ENCODE measurements at regions not wholly inside any gene's neighbourhood (a gene's known extent, or its start where the extent isn't known, plus 50 kb on each side); places are given as distances from the start of the nearest gene placed in this dataset.

- DNase-seq (ENCODE audit: low spot score): no peak
Observed at GRCh38 chr10:124286621-124287020, 132.1 kb downstream of the OAT start.

- no peak for DNase-seq (ENCODE audit: low spot score)
Observed at GRCh38 chr10:124285587-124286527, 132.9 kb downstream of the OAT start.

- no peak for DNase-seq (ENCODE audit: low spot score)
Observed at GRCh38 chr10:124283949-124284250, 134.8 kb downstream of the OAT start.

GRCh38 chr10:124283215-124283948 lies 135.3 kb downstream of the OAT start:
- no peak for DNase-seq (ENCODE audit: low spot score)

- DNase-seq (ENCODE audit: low spot score): no peak
Observed at GRCh38 chr10:124282326-124282725, 136.4 kb downstream of the OAT start.

GRCh38 chr10:124281666-124282065 lies 137.1 kb downstream of the OAT start:
- no peak for DNase-seq (ENCODE audit: low spot score)

- no peak for DNase-seq (ENCODE audit: low spot score)
Observed at GRCh38 chr10:124280916-124281315, 137.8 kb downstream of the OAT start.

GRCh38 chr10:124279882-124280281 lies 138.8 kb downstream of the OAT start:
- no peak for DNase-seq (ENCODE audit: low spot score)

GRCh38 chr10:124279298-124279697 lies 139.4 kb downstream of the OAT start:
- DNase-seq (ENCODE audit: low spot score): no peak

GRCh38 chr10:124278356-124278755 lies 140.4 kb downstream of the OAT start:
- DNase-seq (ENCODE audit: low spot score): no peak

- no peak for DNase-seq (ENCODE audit: low spot score)
Observed at GRCh38 chr10:124273141-124273540, 145.6 kb downstream of the OAT start.

GRCh38 chr10:124271676-124272075 lies 147.0 kb downstream of the OAT start:
- DNase-seq (ENCODE audit: low spot score): no peak

- no peak for DNase-seq (ENCODE audit: low spot score)
Observed at GRCh38 chr10:124270530-124271327, 148.0 kb downstream of the OAT start.

GRCh38 chr10:124268976-124269375 lies 149.7 kb downstream of the OAT start:
- no peak for DNase-seq (ENCODE audit: low spot score)

- DNase-seq (ENCODE audit: low spot score): no peak
Observed at GRCh38 chr10:124267911-124268549, 150.7 kb downstream of the OAT start.

- DNase-seq (ENCODE audit: low spot score): no peak
Observed at GRCh38 chr10:124267231-124267885, 151.4 kb downstream of the OAT start.

GRCh38 chr10:124266468-124267230 lies 152.1 kb downstream of the OAT start:
- DNase-seq (ENCODE audit: low spot score): no peak

- DNase-seq (ENCODE audit: low spot score): no peak
Observed at GRCh38 chr10:124265776-124266467, 152.8 kb downstream of the OAT start.

- DNase-seq (ENCODE audit: low spot score): no peak
Observed at GRCh38 chr10:124265391-124265745, 153.4 kb downstream of the OAT start.

GRCh38 chr10:124264711-124265390 lies 153.9 kb downstream of the OAT start:
- DNase-seq (ENCODE audit: low spot score): no peak
